GM12864 (cell line): ENCODE measurements at regions not wholly inside any gene's neighbourhood (a gene's known extent, or its start where the extent isn't known, plus 50 kb on each side); places are given as distances from the start of the nearest gene placed in this dataset.

Source experiments
- DNase-seq: peaks from one replicate; pipeline ENCODE4 v3.0.0-alpha.2; 2011; ENCODE audit warnings: low read depth
- H3K4me3 ChIP-seq: 2 replicates; pipeline ENCODE4 v1.5.1; 2011; ENCODE audit warnings: mild to moderate bottlenecking, low read depth, low read length, control low read depth
- TF ChIP-seq, protein P1 (sequence below): IDR thresholded peaks from 2 replicates; pipeline ENCODE4 v1.5.1; 2011; ENCODE audit warnings: low read depth, mild to moderate bottlenecking, moderate library complexity, low read length, control low read depth, inconsistent platforms; ENCODE audit errors: missing control alignments

DNA sequence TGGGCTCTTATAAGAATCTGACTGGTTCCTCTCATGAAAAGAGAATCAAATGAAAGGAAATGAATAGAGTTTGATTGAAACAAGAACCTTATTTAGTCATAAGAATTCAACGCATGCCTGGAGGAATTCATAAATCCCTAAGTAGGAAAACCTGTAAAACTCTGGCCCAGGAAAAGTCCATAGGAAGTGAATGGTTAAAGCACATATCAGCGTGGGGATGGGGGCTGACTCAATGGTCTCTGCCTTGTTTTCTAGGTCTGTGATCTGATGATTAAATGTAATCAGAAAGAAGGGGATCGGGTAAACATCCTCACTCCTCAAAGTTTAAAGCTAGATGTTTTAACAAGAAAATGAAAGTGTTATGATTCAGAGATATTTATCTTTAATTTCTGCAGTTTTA, 759.4 kb upstream of the C9orf72 start:
- H3K4me3 ChIP-seq, result no peak overlapping the region
- TF ChIP-seq, protein P1, sequence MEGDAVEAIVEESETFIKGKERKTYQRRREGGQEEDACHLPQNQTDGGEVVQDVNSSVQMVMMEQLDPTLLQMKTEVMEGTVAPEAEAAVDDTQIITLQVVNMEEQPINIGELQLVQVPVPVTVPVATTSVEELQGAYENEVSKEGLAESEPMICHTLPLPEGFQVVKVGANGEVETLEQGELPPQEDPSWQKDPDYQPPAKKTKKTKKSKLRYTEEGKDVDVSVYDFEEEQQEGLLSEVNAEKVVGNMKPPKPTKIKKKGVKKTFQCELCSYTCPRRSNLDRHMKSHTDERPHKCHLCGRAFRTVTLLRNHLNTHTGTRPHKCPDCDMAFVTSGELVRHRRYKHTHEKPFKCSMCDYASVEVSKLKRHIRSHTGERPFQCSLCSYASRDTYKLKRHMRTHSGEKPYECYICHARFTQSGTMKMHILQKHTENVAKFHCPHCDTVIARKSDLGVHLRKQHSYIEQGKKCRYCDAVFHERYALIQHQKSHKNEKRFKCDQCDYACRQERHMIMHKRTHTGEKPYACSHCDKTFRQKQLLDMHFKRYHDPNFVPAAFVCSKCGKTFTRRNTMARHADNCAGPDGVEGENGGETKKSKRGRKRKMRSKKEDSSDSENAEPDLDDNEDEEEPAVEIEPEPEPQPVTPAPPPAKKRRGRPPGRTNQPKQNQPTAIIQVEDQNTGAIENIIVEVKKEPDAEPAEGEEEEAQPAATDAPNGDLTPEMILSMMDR, result no peak
- no peak for DNase-seq

DNA sequence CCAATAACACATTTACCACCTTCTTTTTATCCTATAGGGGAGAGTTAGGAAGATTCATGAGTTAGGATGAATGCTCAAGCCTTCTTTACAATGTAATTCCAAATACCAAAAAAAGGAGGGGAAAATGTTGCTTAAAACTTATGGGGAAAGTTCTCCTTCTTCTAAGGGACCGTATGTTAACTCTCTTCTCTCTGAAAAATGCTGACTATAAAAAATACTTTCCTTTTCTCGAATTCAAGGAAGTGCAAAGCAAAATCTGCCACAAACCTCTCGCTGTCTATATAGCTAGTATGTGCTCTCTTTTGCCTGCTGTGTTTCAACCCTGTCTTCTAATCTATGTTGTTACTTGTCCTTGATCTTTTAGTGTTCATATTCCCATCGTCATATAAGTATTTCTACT, 768.6 kb upstream of the C9orf72 start:
- no peak overlapping the region for H3K4me3 ChIP-seq
- no peak for DNase-seq
- TF ChIP-seq, protein P1, result no peak

- no peak for DNase-seq
- H3K4me3 ChIP-seq, result no peak overlapping the region
- TF ChIP-seq, protein P1, result no peak
Measured at GRCh38 chr9:28342815-28343338, 769.6 kb upstream of the C9orf72 start.

GRCh38 chr9:28363151-28363562, 789.9 kb upstream of the C9orf72 start:
- DNase-seq, result no peak
- TF ChIP-seq, protein P1, result no peak
- no peak overlapping the region for H3K4me3 ChIP-seq

DNA sequence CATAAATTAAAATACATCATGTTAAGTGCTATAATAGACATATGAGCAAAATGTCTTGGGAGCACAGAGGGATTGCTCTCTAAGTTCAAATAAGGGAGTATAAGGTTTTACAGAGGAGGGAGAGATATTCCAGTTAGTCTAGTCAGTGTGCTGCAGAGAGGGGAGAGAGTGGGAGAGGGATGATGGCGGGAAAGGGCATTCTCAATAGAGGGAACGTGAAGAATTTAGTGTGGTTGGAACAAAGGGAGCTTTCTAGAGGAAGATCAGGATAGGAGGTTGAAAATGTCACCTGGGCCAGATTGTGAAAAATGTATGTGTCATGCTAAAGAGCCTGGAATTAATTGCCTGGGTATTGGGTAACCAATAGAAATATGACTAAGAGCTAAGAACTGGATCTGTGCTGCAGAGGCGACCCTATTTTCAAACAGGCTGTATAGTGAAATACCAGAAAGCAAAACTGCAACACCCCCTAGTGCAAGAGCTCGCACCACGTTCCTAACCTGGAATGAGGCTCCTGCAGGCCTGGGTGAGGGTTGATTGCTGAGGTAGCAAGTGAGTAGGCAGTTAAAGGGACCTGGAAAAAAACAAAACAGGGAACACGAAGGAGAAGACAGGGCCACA, 791.8 kb upstream of the C9orf72 start:
- no peak for DNase-seq
- TF ChIP-seq, protein P1, result no peak
- no peak overlapping the region for H3K4me3 ChIP-seq

DNA sequence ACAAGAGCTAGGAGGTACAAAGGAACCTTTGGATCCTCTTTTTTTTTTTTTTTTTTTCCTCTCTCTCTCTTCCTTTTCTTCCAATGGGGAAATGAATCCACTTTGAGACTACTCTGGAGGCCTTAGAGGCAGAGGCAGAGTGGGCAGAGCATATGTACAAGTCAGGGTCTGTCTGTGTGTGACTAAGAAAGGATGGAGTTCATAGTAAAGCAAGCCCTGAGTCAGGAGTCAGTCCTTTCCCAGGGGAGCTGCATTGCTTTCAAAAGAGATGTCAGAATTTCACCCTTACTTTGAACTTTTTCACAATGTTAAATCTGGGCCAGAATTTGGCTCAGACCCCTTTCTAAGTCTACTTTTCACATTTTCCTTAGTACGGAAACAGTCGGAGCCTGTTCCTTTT, 792.4 kb upstream of the C9orf72 start:
- TF ChIP-seq, protein P1, result no peak
- DNase-seq, result no peak
- no peak overlapping the region for H3K4me3 ChIP-seq

DNA sequence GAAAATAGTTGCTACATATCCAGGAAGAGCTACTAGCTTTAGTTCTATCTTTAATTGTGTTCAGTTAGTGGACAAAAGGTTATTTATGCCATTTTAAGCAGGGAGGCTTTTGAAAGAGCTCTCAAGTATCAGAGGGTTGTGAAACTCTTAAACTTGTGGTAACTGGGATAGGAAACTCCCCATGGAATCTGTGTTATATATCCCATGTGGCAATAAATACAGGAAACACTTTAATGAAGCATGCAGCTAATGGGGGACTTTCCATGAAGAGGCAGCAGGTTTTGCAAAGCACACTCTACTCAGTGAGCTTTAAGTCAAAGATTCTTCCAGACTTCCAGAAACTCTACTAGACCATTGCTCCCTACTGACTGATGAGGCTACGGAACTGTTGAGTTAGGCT, 805.0 kb upstream of the C9orf72 start:
- TF ChIP-seq, protein P1, result no peak
- DNase-seq, result no peak
- no peak overlapping the region for H3K4me3 ChIP-seq
